H9 (cell line): ENCODE measurements at regions not wholly inside any gene's neighbourhood (a gene's known extent, or its start where the extent isn't known, plus 50 kb on each side); places are given as distances from the start of the nearest gene placed in this dataset.

ENCODE experiments used
- DNase-seq: peaks from one replicate; pipeline ENCODE4 v3.0.0-alpha.2; 2017
- H2AFZ ChIP-seq: one replicate; pipeline ENCODE4 v1.6.1; 2013; ENCODE audit warnings: mild to moderate bottlenecking, low read length, control low read depth, moderate library complexity
- H2AK5ac ChIP-seq: 2 replicates; pipeline ENCODE4 v1.6.1; 2013; ENCODE audit warnings: low read length, control low read depth, mixed read lengths; ENCODE audit not compliant: insufficient read length
- H2BK120ac ChIP-seq: one replicate; pipeline ENCODE4 v1.6.1; 2013; ENCODE audit warnings: low read depth, mild to moderate bottlenecking, low read length, control low read depth, inconsistent platforms; ENCODE audit not compliant: poor library complexity, severe bottlenecking
- H2BK12ac ChIP-seq: 2 replicates; pipeline ENCODE4 v1.6.1; 2013; ENCODE audit warnings: low read length, control low read depth, mixed read lengths, low read depth; ENCODE audit not compliant: insufficient read length
- H2BK15ac ChIP-seq: 2 replicates; pipeline ENCODE4 v1.6.1; 2013; ENCODE audit warnings: low read depth, low read length, control low read depth
- H2BK20ac ChIP-seq: one replicate; pipeline ENCODE4 v1.6.1; 2013; ENCODE audit warnings: low read depth, mild to moderate bottlenecking, low read length, control low read depth, inconsistent platforms; ENCODE audit not compliant: poor library complexity, severe bottlenecking
- H2BK5ac ChIP-seq: 2 replicates; pipeline ENCODE4 v1.6.1; 2013; ENCODE audit warnings: low read length, control low read depth, mixed read lengths; ENCODE audit not compliant: insufficient read length
- H3K14ac ChIP-seq: 2 replicates; pipeline ENCODE4 v1.6.1; 2013; ENCODE audit warnings: low read length, control low read depth; ENCODE audit not compliant: insufficient read depth
- H3K18ac ChIP-seq: 2 replicates; pipeline ENCODE4 v1.6.1; 2013; ENCODE audit warnings: low read depth, mild to moderate bottlenecking, mixed read lengths, low read length, control low read depth; ENCODE audit not compliant: insufficient read length
- H3K23ac ChIP-seq: 2 replicates; pipeline ENCODE4 v1.6.1; 2013; ENCODE audit warnings: low read length, control low read depth, mixed read lengths, low read depth; ENCODE audit not compliant: insufficient read length
- H3K23me2 ChIP-seq: 2 replicates; pipeline ENCODE4 v1.6.1; 2013; ENCODE audit warnings: low read depth, mild to moderate bottlenecking, mixed read lengths, low read length, control low read depth; ENCODE audit not compliant: insufficient read length, poor library complexity, severe bottlenecking
- H3K27ac ChIP-seq: 2 replicates; pipeline ENCODE4 v1.5.1; 2013; ENCODE audit warnings: low read length, control low read depth, mixed read lengths, low read depth; ENCODE audit not compliant: insufficient read length
- H3K27me3 ChIP-seq: 2 replicates; pipeline ENCODE4 v1.6.1; 2013; ENCODE audit warnings: low read length, control low read depth, inconsistent platforms; ENCODE audit not compliant: insufficient read depth
- H3K4ac ChIP-seq: 2 replicates; pipeline ENCODE4 v1.6.1; 2013; ENCODE audit warnings: low read depth, mild to moderate bottlenecking, control low read depth, inconsistent platforms, low read length, moderate library complexity
- H3K4me1 ChIP-seq: 2 replicates; pipeline ENCODE4 v1.6.1; 2013; ENCODE audit warnings: low read length, control low read depth, inconsistent platforms; ENCODE audit not compliant: insufficient read depth
- H3K4me2 ChIP-seq: 2 replicates; pipeline ENCODE4 v1.6.1; 2013; ENCODE audit warnings: low read length, control low read depth, mixed read lengths; ENCODE audit not compliant: insufficient read length, insufficient read depth
- H3K56ac ChIP-seq: 2 replicates; pipeline ENCODE4 v1.6.1; 2013; ENCODE audit warnings: low read depth, mild to moderate bottlenecking, mixed read lengths, low read length, control low read depth; ENCODE audit not compliant: insufficient read length
- H3K79me1 ChIP-seq: 2 replicates; pipeline ENCODE4 v1.6.1; 2013; ENCODE audit warnings: low read depth, mild to moderate bottlenecking, moderate library complexity, low read length, control low read depth, inconsistent platforms; ENCODE audit not compliant: insufficient read depth, poor library complexity, severe bottlenecking
- H3K79me2 ChIP-seq: 2 replicates; pipeline ENCODE4 v1.6.1; 2013; ENCODE audit warnings: low read length, control low read depth, inconsistent platforms; ENCODE audit not compliant: insufficient read depth
- H3K9ac ChIP-seq: 2 replicates; pipeline ENCODE4 v1.6.1; 2013; ENCODE audit warnings: low read length, control low read depth, mixed read lengths; ENCODE audit not compliant: insufficient read length; ENCODE audit errors: extremely low read depth
- H3K9me3 ChIP-seq: one replicate; pipeline ENCODE4 v1.6.1; 2013; ENCODE audit warnings: low read depth, low read length, inconsistent platforms; ENCODE audit not compliant: control insufficient read depth
- H3T11ph ChIP-seq: one replicate; pipeline ENCODE4 v1.6.1; 2013; ENCODE audit warnings: mild to moderate bottlenecking, low read length, control low read depth, inconsistent platforms
- H4K20me1 ChIP-seq: one replicate; pipeline ENCODE4 v1.6.1; 2013; ENCODE audit not compliant: control insufficient read depth, insufficient read length, insufficient read depth
- H4K5ac ChIP-seq: 2 replicates; pipeline ENCODE4 v1.6.1; 2013; ENCODE audit warnings: low read depth, mild to moderate bottlenecking, mixed read lengths, low read length, control low read depth; ENCODE audit not compliant: insufficient read length
- H4K8ac ChIP-seq: replicated peaks from 2 replicates; pipeline ENCODE4 v1.6.1; 2013; ENCODE audit warnings: low read length, control low read depth, mixed read lengths, low read depth; ENCODE audit not compliant: insufficient read length
- H4K91ac ChIP-seq: 2 replicates; pipeline ENCODE4 v1.6.1; 2013; ENCODE audit warnings: low read depth, mild to moderate bottlenecking, moderate library complexity, mixed read lengths, low read length, control low read depth; ENCODE audit not compliant: insufficient read length
- H3K27ac Mint-ChIP-seq, 3 experiments: 2 replicates in 2 of 3; 3 replicates in 1 of 3; pipeline ENCODE4 v1.8.0; 2020 to 2021; ENCODE audit warnings: mixed read lengths in 3 of 3, mild to moderate bottlenecking in 1 of 3, moderate library complexity in 1 of 3
- H3K27me3 Mint-ChIP-seq: 2 replicates; pipeline ENCODE4 v1.8.0; 2021; ENCODE audit warnings: low read depth, mild to moderate bottlenecking, moderate library complexity, mixed read lengths
- H3K36me3 Mint-ChIP-seq, 3 experiments: 2 replicates in 2 of 3; 3 replicates in 1 of 3; pipeline ENCODE4 v1.8.0; 2020 to 2021; ENCODE audit warnings: low read depth in 3 of 3, mixed read lengths in 3 of 3; ENCODE audit not compliant: insufficient read depth in 1 of 3
- H3K4me1 Mint-ChIP-seq, 2 experiments: 2 replicates each; pipeline ENCODE4 v1.8.0; 2020; ENCODE audit warnings: mixed read lengths in 2 of 2
- H3K4me3 Mint-ChIP-seq, 2 experiments: 2 replicates in 1 of 2; 3 replicates in 1 of 2; pipeline ENCODE4 v1.8.0; 2020 to 2021; ENCODE audit warnings: mild to moderate bottlenecking in 2 of 2, mixed read lengths in 2 of 2, moderate library complexity in 1 of 2
- H3K9me3 Mint-ChIP-seq, 2 experiments: 2 replicates in 1 of 2; 3 replicates in 1 of 2; pipeline ENCODE4 v1.8.0; 2020; ENCODE audit warnings: mild to moderate bottlenecking in 2 of 2, mixed read lengths in 2 of 2, moderate library complexity in 1 of 2
- TF ChIP-seq, protein P1 (sequence below): fragments of 200-600 bp; sonication (generic); conservative IDR thresholded peaks from 3 replicates; pipeline ENCODE4 v1.8.0; 2021; ENCODE audit warnings: antibody characterized with exemption, mild to moderate bottlenecking

DNA sequence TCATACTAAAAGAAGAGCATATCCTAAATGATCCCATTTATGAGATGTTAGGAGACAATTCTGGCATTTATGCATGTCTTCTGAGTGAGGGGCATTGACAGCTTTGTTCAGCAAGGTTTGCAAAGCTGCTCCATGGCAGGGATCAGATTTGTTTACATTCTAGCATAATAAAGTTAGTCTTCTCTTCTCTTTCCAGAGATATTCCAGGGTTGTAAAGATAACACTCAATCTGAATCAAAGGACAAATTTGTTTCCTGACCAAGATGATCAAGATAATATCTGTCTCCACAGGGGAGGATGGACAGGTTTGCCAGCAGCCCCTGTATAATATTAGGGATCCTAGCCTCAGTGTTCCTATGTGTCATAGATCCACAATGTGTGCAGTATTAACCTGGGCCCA lies 77.5 kb upstream of the ZC3H12C start:
- H3K79me2 ChIP-seq = no peaks in the 10 kb centered on the region
- no peak overlapping the region for H3T11ph ChIP-seq
- no peak overlapping the region for H4K5ac ChIP-seq
- no peak overlapping the region for H4K91ac ChIP-seq
- peaks cover 5 to 10% of the 10 kb centered on the region in 2 experiments for H3K9me3 Mint-ChIP-seq
- no peak overlapping the region for H3K14ac ChIP-seq
- H3K27ac ChIP-seq = no peak overlapping the region
- no peaks in the 10 kb centered on the region for H3K79me1 ChIP-seq
- no peaks in the 10 kb centered on the region for H3K4me1 ChIP-seq
- H2BK120ac ChIP-seq = no peak overlapping the region
- no peaks in the 10 kb centered on the region for H3K23me2 ChIP-seq
- H3K23ac ChIP-seq = no peak overlapping the region
- H3K4me1 Mint-ChIP-seq = no peaks in the 10 kb centered on the region
- no peak overlapping the region for H2AFZ ChIP-seq
- no peak overlapping the region for H3K4me3 Mint-ChIP-seq
- H3K9ac ChIP-seq = no peak overlapping the region
- peaks cover 0 to 16% (median 0%) of the 10 kb centered on the region in 3 experiments; a peak in 2 of 7 replicates for H3K36me3 Mint-ChIP-seq
- no peak overlapping the region for H2BK20ac ChIP-seq
- H3K27me3 ChIP-seq = no peaks in the 10 kb centered on the region
- no peak overlapping the region for H2AK5ac ChIP-seq
- no peak overlapping the region for H3K27ac Mint-ChIP-seq
- H2BK15ac ChIP-seq = no peak overlapping the region
- TF ChIP-seq, protein P1, sequence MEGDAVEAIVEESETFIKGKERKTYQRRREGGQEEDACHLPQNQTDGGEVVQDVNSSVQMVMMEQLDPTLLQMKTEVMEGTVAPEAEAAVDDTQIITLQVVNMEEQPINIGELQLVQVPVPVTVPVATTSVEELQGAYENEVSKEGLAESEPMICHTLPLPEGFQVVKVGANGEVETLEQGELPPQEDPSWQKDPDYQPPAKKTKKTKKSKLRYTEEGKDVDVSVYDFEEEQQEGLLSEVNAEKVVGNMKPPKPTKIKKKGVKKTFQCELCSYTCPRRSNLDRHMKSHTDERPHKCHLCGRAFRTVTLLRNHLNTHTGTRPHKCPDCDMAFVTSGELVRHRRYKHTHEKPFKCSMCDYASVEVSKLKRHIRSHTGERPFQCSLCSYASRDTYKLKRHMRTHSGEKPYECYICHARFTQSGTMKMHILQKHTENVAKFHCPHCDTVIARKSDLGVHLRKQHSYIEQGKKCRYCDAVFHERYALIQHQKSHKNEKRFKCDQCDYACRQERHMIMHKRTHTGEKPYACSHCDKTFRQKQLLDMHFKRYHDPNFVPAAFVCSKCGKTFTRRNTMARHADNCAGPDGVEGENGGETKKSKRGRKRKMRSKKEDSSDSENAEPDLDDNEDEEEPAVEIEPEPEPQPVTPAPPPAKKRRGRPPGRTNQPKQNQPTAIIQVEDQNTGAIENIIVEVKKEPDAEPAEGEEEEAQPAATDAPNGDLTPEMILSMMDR = no peak
- no peak overlapping the region for H3K56ac ChIP-seq
- H2BK5ac ChIP-seq = no peak overlapping the region
- H3K18ac ChIP-seq = no peak overlapping the region
- no peak overlapping the region for H2BK12ac ChIP-seq
- H4K8ac ChIP-seq = no peak overlapping the region
- no peak overlapping the region for H3K4me2 ChIP-seq
- no peaks in the 10 kb centered on the region for H4K20me1 ChIP-seq
- no peaks in the 10 kb centered on the region for H3K9me3 ChIP-seq
- H3K4ac ChIP-seq = no peak overlapping the region
- no peaks in the 10 kb centered on the region for H3K27me3 Mint-ChIP-seq
- no peak for DNase-seq
